GM18498 (cell line): ENCODE measurements at regions not wholly inside any gene's neighbourhood (a gene's known extent, or its start where the extent isn't known, plus 50 kb on each side); places are given as distances from the start of the nearest gene placed in this dataset.

Experiments
- ATAC-seq: cut with Tn5 transposase; IDR thresholded peaks from one replicate; pipeline ENCODE4 v1.9.1; 2021; ENCODE audit warnings: mild to moderate bottlenecking, moderate library complexity; ENCODE audit not compliant: unreplicated experiment

GRCh38 chr13:54162069-54162468, 1133.5 kb downstream of the OLFM4 start:
- no peak for ATAC-seq

GRCh38 chr13:54165581-54166215, 1137.1 kb downstream of the OLFM4 start:
- no peak for ATAC-seq

DNA sequence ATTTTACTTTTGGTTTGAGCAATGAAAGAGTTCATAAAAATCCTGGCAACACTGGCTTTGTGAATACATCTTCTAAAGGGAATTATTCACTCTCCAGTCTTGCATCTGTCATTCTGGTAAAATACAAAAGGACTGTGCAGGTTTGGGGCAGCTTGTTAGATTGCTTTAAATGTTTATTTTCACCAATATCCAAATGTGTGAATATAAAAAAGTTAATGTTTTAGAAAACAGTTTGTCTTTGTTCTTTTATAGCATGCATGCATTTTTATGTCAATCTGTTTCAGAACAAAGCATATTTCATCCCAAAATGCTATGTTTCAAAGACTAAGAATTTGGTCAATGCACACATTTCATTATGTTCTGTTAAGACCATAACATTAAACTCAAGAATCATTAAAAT, 1145.4 kb downstream of the OLFM4 start:
- ATAC-seq, result no peak

GRCh38 chr13:54175466-54175865, 1146.9 kb downstream of the OLFM4 start:
- ATAC-seq, result no peak

GRCh38 chr13:54177466-54177865, 1148.9 kb downstream of the OLFM4 start:
- ATAC-seq, result no peak

- ATAC-seq, result no peak
Measured at GRCh38 chr13:54183166-54183565, 1154.6 kb downstream of the OLFM4 start.

- ATAC-seq, result no peak
Measured at GRCh38 chr13:54183728-54184127, 1155.1 kb downstream of the OLFM4 start.

GRCh38 chr13:54184576-54184975, 1156.0 kb downstream of the OLFM4 start:
- no peak for ATAC-seq

GRCh38 chr13:54185101-54185500, 1156.5 kb downstream of the OLFM4 start:
- ATAC-seq, result no peak

DNA sequence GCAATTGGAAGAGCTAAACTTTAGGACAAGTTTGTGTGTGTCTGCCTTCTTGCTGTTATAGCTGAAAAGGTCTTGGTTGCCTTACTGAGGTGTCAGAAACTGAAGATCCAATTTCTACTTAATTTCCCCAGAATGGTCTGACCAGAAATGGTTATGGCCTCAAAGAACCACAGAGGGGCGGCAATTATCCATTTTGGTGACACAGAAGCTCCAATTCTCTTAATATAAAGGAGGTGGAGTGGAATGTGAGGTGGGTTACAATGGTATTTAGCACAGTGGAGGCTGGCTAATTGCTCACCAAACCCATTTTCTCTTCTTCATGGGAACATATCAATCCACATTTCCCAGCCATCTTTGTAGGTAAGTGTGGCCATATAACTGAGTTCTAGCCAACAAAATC, 1157.2 kb downstream of the OLFM4 start:
- no peak for ATAC-seq

- no peak for ATAC-seq
Measured at GRCh38 chr13:54187461-54187860, 1158.8 kb downstream of the OLFM4 start.

DNA sequence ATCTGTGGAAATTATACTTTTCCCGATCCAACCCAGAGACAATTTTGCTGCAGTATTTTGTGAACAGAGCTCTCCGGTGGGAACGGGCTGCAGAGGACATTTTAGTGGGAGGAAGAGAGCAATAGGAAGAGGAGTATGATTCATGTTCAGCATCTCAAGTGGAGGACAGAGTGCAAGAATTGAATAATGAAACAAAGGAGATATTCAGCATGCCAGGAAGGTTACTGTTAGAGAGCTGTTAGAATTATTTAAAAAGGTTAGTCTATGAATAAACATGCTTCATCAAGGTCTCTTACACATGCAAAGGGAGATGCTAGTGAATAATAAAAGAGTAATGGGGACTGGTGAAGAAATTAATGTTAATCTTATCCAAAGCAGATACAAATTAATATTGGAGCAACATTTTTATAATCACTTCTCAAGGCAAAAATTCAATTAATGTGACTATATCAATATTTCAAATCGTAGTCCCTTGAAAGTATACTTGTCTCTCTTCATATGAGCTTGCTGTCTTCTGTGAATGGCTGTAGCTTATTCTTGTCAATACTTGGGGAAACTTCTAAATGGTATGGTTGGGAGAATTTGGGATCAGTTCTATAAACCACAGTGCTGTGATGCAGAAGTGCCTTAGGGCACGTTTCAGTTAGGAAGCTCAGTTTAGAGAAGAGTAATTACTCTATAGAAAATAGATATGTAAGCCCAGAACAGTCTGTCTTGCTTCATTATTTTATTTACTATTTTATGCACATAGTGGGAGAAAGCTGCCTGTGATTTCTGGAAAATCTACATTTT, 1165.8 kb downstream of the OLFM4 start:
- ATAC-seq, result no peak

DNA sequence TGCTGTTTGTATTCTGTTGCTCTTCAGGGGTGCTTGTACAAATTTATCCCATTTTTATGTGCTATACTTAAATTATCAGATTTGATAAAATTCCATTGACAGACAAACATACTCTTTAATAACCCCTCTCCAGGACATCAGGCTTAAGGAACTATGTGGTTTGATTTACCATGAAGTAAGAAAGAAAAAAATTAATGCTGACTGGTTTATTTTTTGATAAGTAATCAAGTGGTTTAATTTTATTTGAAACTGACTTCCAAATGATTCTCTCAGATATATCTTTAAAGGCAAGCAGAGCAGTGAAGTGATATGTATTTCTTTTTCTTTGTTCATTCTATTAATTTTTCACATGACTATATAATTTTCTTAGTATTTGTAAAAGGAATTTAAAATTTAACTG, 1168.1 kb downstream of the OLFM4 start:
- no peak for ATAC-seq

GRCh38 chr13:54198911-54199310, 1170.3 kb downstream of the OLFM4 start:
- no peak for ATAC-seq

- ATAC-seq, result no peak
Measured at GRCh38 chr13:54206626-54207025, 1178.0 kb downstream of the OLFM4 start.

GRCh38 chr13:54210397-54211049, 1181.9 kb downstream of the OLFM4 start:
- ATAC-seq, result no peak

- no peak for ATAC-seq
Measured at GRCh38 chr13:54216221-54216620, 1187.6 kb downstream of the OLFM4 start.

GRCh38 chr13:54226876-54227275, 1198.3 kb downstream of the OLFM4 start:
- ATAC-seq, result no peak

DNA sequence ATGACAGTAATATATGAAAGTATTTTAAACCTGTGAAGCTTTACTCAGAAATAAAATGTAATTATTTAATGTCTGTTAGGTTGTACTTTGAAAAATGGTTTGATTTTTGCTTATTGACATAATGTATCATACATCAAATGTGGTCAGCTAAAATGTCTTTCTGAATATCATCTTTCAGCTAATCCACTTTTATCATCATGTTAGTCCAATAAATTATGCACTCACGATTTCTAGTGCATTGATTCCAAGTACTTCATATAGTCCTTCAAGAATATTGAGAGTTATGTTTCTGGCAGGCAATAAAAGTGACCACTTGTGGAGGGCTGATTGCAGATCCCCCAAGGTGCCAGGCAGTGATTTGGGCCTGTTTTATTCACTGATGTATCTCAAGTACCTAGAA, 1204.1 kb downstream of the OLFM4 start:
- no peak for ATAC-seq

DNA sequence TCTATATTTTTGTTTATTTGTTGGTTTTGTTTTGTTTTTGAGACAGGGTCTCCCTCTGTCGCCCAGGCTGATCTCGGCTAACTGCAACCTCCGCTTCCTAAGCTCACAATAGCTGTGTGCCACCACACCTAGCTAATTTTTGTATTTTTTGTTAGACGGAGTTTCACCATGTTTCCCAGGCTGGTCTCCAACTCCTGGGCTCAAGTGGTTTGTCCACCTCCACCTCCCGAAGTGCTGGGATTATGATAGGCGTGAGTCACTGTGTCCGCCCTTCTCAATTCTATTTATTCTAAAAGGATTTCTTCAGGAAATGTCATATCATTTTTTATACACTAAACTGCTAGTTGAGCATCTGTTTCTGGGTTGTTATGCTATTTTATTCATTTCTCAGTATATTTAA, 1206.0 kb downstream of the OLFM4 start:
- ATAC-seq, result no peak

DNA sequence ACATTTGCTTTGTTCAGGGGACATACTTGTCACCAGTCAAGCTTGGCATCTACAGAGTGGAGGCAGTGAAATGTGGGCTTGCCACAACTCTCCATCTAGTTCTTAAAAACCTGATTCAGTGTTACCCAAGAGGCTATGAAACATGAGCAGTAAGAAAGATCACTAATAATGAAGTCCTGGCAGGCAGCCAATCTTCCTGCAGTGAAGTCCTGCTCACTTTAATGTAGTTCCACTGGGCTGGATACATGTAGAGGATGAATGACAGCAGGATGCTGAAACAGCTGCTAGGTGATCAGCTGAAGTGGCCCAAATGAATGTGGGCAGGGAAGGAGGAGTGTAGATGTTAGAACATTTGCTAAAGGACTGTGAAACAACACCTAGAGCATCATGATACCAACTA, 1213.1 kb downstream of the OLFM4 start:
- no peak for ATAC-seq

- ATAC-seq, result no peak
Measured at GRCh38 chr13:54248306-54248705, 1219.7 kb downstream of the OLFM4 start.
